Stimulated activated CD8-positive, alpha-beta memory T cell treated with anti-CD3 and anti-CD28 coated beads, Interleukin-12 subunit alpha, Interleukin-12 subunit beta, amount 100 ng/mL, for 24 hours (primary cell): ENCODE measurements at regions not wholly inside any gene's neighbourhood (a gene's known extent, or its start where the extent isn't known, plus 50 kb on each side); places are given as distances from the start of the nearest gene placed in this dataset.

Experiments used
- DNase-seq: peaks from one replicate; pipeline ENCODE4 v3.0.0-alpha.2; 2020; ENCODE audit errors: extremely low read depth

DNA sequence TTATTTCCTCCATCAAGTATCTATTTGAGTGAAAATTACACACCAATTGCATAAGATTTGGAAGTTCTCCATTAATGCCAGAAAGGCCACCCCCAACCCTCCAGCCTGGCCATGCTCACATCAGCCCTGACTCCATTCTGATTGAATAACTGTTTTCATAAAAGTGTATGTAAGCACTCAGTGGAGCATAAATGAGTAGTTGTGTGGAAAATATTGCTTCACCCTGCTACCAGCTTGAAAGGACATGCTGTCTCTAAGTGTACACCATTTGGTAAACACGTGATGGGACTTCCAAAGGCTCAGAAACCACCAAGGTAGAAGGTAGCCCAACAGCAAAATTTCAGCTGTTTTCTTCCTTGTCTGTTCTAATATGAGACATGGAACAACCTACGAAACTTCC, 393.8 kb downstream of the ZNF385D start:
- no peak for DNase-seq

DNA sequence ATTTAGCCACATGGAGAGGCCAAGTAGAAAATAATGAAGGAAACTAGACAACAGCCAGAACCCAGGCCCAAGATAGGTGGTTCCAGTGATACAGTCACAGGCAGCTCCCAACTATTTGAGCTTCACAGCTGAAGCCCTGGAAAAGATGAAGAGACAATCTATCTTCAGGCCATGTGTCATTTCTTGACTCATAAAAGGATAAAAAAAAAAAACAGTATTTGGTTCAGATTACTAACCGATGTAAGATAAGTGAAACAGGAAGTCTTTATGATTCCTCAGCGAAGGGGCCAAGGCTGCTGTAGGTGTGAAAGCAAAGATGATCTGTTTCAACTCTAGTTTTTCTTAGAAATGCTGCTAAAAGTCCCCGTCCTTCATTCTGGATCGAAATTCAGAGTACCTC, 394.6 kb downstream of the ZNF385D start:
- no peak for DNase-seq

GRCh38 chr3:21345382-21345976, 405.5 kb downstream of the ZNF385D start:
- no peak for DNase-seq

DNA sequence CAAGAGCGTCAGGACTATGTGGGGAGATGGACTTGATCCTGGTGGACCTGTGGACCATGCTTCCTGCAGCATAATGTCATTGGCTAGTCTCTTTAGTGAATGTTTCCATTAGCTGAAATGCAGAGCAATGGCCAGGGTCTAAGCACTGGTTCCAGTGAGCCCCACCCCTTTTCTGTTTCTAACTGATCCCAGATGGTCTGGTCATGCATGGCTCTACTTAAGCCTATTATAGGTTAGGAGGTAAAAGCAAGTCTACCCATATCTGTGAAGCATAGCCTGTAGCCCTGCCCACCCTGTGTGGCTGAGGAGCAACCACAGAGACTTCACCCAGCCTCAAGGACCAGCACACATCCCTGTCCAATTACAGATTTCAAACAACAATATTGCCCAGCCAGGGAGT, 419.2 kb downstream of the ZNF385D start:
- no peak for DNase-seq

GRCh38 chr3:21331321-21331720, 419.7 kb downstream of the ZNF385D start:
- DNase-seq = no peak

GRCh38 chr3:21330293-21330692, 420.7 kb downstream of the ZNF385D start:
- no peak for DNase-seq

GRCh38 chr3:21328711-21329390, 422.2 kb downstream of the ZNF385D start:
- DNase-seq = no peak

- no peak for DNase-seq
Observed at GRCh38 chr3:21326704-21327475, 424.1 kb downstream of the ZNF385D start.

- no peak for DNase-seq
Observed at GRCh38 chr3:21314688-21315087, 436.3 kb downstream of the ZNF385D start.

DNA sequence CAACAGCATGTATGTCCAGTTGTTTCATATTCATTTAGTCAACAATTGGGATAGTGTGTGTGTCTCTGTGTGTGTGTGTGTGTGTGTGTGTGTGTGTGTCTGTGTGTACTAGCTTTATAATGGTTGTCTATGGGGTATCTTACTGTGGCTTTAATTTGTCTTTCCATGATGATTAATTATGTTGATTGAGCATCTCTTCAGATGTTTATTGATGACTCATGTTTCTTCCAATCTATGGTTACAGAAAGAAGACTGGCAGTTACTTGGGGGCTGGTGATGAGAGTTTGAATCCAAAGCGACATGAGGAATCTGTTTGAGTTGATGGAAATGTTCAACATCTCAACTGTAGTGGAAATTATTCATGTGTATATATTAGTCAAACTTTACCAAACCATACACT, 440.1 kb downstream of the ZNF385D start:
- no peak for DNase-seq

DNA sequence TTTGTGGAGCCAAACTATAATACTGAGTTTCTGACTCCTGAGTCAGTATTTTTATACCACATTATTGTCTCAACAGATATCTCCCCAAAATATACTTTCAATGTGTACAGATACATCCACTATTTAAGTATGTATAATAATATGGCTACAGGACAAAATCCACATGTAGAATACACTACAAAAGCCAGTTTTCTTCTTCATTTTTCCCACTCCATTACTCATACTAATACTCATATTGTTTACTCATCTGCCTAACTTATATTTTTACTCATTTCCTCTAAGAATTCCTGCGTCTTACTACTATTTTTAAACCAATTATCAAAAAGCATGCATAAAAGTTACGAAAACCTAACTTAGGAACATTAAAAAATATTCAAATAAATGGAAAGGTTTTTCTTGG, 440.8 kb downstream of the ZNF385D start:
- DNase-seq = no peak

DNA sequence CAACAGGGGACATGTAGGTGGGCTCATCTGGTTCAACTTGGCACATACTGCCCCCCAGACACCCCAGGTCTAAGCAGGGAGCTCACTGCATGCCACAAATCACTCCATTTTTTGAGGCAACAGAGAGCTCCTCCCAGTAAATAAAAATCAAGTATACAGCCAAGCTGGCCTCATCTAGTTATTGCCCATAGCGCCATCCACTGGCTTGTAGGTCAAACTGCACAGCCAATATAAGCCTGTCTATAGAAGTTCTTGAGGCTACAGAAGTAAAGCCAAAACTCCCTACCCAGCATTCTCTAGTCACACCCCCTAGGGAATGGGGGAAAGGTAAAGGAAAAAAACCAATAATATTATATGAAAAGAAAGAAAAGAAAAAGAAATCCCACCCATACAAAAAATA, 453.7 kb downstream of the ZNF385D start:
- DNase-seq = no peak

GRCh38 chr3:21294768-21295167, 456.2 kb downstream of the ZNF385D start:
- DNase-seq = no peak

DNA sequence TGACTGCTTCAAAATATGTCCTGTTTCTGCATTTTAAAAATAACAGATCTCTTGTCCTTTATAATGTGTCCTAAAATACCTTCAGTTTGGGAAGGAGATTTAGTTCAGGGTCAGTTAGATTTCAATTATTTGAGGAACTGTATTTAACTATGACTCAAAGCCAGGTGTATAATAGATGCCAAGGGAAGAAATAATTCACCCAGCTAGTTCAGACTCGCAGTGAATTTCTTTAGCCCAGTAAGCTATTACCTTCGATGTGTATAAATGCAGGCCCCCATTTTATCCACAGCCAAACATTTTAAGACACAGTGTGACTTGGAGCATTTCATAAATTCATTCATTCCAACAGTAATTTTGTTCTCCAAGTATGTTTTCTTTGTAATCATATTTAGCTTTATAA, 458.0 kb downstream of the ZNF385D start:
- DNase-seq = no peak

DNA sequence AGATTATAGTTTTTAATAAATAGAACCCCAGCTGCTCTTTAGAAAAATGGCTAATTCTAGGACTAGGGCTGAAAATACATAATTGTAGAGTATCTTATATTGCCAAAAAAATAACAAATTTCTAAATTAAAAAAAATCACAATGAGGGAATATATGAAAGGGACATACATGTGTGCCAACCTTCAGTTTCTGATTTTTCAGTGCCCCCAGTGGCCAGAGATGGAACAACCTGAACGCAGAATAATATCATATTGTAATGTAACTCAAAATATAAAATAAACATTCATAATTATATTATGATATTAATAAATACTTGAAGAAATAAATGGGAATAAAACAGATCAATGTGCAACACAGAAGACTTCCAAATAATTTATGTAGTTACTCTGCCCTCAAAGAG, 460.5 kb downstream of the ZNF385D start:
- DNase-seq = no peak

- no peak for DNase-seq
Observed at GRCh38 chr3:21274079-21274571, 476.9 kb downstream of the ZNF385D start.

DNA sequence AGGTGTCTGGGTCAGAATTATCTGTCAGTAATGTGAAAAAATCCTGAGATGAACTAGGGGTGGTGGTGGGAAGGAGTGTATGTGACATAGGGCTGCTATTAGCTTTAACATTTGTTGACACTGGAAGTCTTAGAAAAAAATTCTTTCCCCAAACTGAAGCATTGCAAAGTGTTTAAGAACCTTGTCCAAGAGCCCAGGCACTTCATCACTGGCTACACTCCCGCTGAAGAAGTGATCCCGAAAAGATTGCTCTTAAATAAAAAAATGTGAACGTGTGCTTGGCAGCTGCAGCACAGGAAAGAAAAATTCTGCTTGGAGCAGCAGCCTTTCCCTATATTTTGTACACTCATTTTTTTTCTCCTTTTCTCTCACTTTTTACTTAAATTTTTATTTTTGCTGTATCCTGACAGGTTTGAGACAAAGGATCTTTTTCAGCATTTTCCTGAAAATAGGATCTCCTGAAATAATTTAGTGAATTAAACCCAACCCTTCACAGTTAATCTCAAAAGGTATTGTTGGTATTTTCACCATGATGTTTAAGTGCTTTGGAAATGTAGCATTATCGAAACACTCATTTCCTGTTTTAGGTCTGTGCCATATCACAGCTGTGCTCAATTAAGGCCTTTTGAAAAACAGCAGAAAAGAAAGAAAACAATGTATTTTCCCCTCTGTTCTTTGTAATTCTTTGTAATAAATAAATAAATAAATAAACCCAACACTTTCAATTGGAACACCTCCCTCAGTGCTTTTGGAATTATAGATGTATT, 477.6 kb downstream of the ZNF385D start:
- no peak for DNase-seq

- no peak for DNase-seq
Observed at GRCh38 chr3:21271606-21272016, 479.4 kb downstream of the ZNF385D start.

DNA sequence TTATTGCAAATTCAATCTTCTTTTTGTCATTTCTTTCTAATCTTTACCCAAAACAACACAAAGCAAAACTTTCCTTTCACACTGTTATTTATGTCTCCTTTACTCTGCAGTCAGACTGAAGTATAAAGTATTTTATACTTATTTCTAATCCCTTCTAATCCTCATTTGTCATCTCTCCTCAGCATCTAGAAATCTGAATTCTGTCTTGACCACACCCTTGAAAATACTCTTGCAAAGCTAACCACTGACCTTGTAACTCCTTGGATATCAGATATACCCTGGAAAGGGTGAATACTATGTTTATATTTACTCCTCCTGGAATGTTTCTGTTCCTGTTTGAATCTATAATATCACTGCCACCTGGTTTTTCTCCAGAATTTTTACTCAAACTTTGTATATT, 481.1 kb downstream of the ZNF385D start:
- no peak for DNase-seq

- no peak for DNase-seq
Observed at GRCh38 chr3:21260507-21260906, 490.5 kb downstream of the ZNF385D start.

- DNase-seq = no peak
Observed at GRCh38 chr3:21259896-21260295, 491.1 kb downstream of the ZNF385D start.

- DNase-seq = no peak
Observed at GRCh38 chr3:21256932-21257331, 494.1 kb downstream of the ZNF385D start.
